Stomach (tissue), 8 donors: ENCODE measurements at regions not wholly inside any gene's neighbourhood (a gene's known extent, or its start where the extent isn't known, plus 50 kb on each side); places are given as distances from the start of the nearest gene placed in this dataset.
A peak's percentile ranks its signal among the peaks of the same experiment; 100 is the strongest.

ENCODE experiments used
- DNase-seq, 2 donors: peaks; one replicate each; pipeline versions ENCODE4 v3.0.0 to v3.0.0-alpha.2; 2013 to 2019
- H3K27ac ChIP-seq, 5 donors: fragments of 200-600 bp in 4 of 5; sonication (generic) in 4 of 5; one replicate each; pipeline ENCODE4 v1.5.1; 2013 to 2019; ENCODE audit warnings: mild to moderate bottlenecking in 1 of 5, moderate library complexity in 1 of 5
- H3K27me3 ChIP-seq, 3 donors: fragments of 200-600 bp; sonication (generic); one replicate each; pipeline ENCODE4 v1.5.1; 2017 to 2019; ENCODE audit warnings: mixed run types in 1 of 3
- H3K36me3 ChIP-seq, 4 donors: fragments of 200-600 bp; sonication (generic); 1 replicate in 3 of 4; 2 replicates in 1 of 4; pipeline ENCODE4 v1.5.1; 2016 to 2019
- H3K4me1 ChIP-seq, 4 donors: fragments of 200-600 bp; sonication (generic); one replicate each; pipeline ENCODE4 v1.5.1; 2016 to 2019
- H3K4me3 ChIP-seq, 4 donors: fragments of 200-600 bp; sonication (generic) in 3 of 4; one replicate each; pipeline ENCODE4 v1.5.1; 2016 to 2019; ENCODE audit warnings: mild to moderate bottlenecking in 1 of 4
- H3K9me3 ChIP-seq, 4 donors: fragments of 200-600 bp; sonication (generic); one replicate each; pipeline ENCODE4 v1.5.1; 2016 to 2019
- CTCF ChIP-seq, 7 experiments: fragments of 450-650 bp in 4 of 7; fragments of 200-600 bp in 3 of 7; sonication (generic) in 3 of 7; IDR thresholded peaks; one replicate each; pipeline ENCODE4 v1.5.1; 2016 to 2019; ENCODE audit warnings: antibody characterized with exemption in 7 of 7, control low read depth in 2 of 7, mild to moderate bottlenecking in 1 of 7
- EP300 ChIP-seq: sonication (generic); formaldehyde crosslinking; IDR thresholded peaks from one replicate; pipeline ENCODE4 v1.6.1; 2017; ENCODE audit warnings: antibody characterized with exemption
- POLR2A ChIP-seq, 4 donors: fragments of 450-650 bp; IDR thresholded peaks; one replicate each; pipeline ENCODE4 v1.6.1; 2016; ENCODE audit warnings: antibody characterized with exemption in 4 of 4, control low read depth in 2 of 4, mild to moderate bottlenecking in 1 of 4, moderate library complexity in 1 of 4
- POLR2AphosphoS5 ChIP-seq, 3 donors: sonication (generic); formaldehyde crosslinking; IDR thresholded peaks; one replicate each; pipeline ENCODE4 v1.6.1; 2016; ENCODE audit warnings: antibody characterized with exemption in 3 of 3
- WGBS, 5 donors: extraction: QIAGEN DNeasy Blood & Tissue Kit in 3 of 5; methylation state at CpG; one replicate each; pipeline versions ENCODE4 v1.1.5 to v1.1.7; 2013 to 2018; 5-methylcytosine and 5-hydroxymethylcytosine counted together
- intact Hi-C: fragments of 100-400 bp; cut with DNase I; formaldehyde crosslinking; loops from one replicate; pipeline ENCODE4 v1.15.1; 2023; ENCODE audit warnings: low total_unique reads
- donor health status: healthy with polysubstance abuse.
- donor health status: Bipolar disorder and iron deficiency.
- donor health status: healthy.

GRCh38 chr1:29986986-29987385 lies 736.4 kb downstream of the MATN1 start:
- no peaks in the 10 kb centered on the region for H3K9me3 ChIP-seq
- peaks cover 0 to 10% (median 1%) of the 10 kb centered on the region in 4 donors for H3K4me1 ChIP-seq
- TF ChIP-seq CTCF (IDR thresholded peaks at IDR 0.05) (no peak), POLR2A (IDR thresholded peaks at IDR 0.05) (no peak), EP300 (no peak)
- H3K36me3 ChIP-seq = no peaks in the 10 kb centered on the region
- 37 to 53% (median 52%) methylated on average over 2 of the region's 2 CpGs for WGBS, 5 donors
- no peak overlapping the region for H3K4me3 ChIP-seq
- peak in 1 of 2 donors; percentile 14 for DNase-seq
- no peak overlapping the region for H3K27ac ChIP-seq
- intact Hi-C loops = no loop called here
- peaks cover 0 to 32% (median 0%) of the 10 kb centered on the region in 3 donors for H3K27me3 ChIP-seq

- Histone ChIP-seq H3K4me1 (peaks cover 0 to 10% (median 1%) of the 10 kb centered on the region in 4 donors), H3K36me3 (no peaks in the 10 kb centered on the region), H3K9me3 (no peaks in the 10 kb centered on the region), H3K27me3 (peaks cover 0 to 27% (median 0%) of the 10 kb centered on the region in 3 donors), H3K27ac (no peak overlapping the region), H3K4me3 (no peak overlapping the region)
- intact Hi-C loops = no loop called here
- 50 to 63% (median 52%) methylated on average over 5 of the region's 5 CpGs for WGBS, 5 donors
- TF ChIP-seq POLR2A (IDR thresholded peaks at IDR 0.05) (no peak), CTCF (IDR thresholded peaks at IDR 0.05) (no peak), POLR2AphosphoS5 (IDR thresholded peaks at IDR 0.05) (no peak), EP300 (no peak)
- no peak for DNase-seq
Observed at GRCh38 chr1:29985606-29985945, 737.8 kb downstream of the MATN1 start.

GRCh38 chr1:29984862-29985605 lies 738.4 kb downstream of the MATN1 start:
- peak overlapping the region in 1 of 5 donors; percentile 38 for H3K27ac ChIP-seq
- DNase-seq = peak in 1 of 2 donors; percentile 75
- 20 to 45% (median 36%) methylated on average over 7 of the region's 7 CpGs for WGBS, 5 donors
- no peak overlapping the region for H3K4me3 ChIP-seq
- intact Hi-C loops = no loop called here
- no peaks in the 10 kb centered on the region for H3K9me3 ChIP-seq
- peaks cover 0 to 10% (median 1%) of the 10 kb centered on the region in 4 donors for H3K4me1 ChIP-seq
- no peaks in the 10 kb centered on the region for H3K36me3 ChIP-seq
- TF ChIP-seq CTCF (IDR thresholded peaks at IDR 0.05) (no peak), EP300 (no peak), POLR2AphosphoS5 (IDR thresholded peaks at IDR 0.05) (no peak), POLR2A (IDR thresholded peaks at IDR 0.05) (no peak)
- H3K27me3 ChIP-seq = peaks cover 0 to 22% (median 0%) of the 10 kb centered on the region in 3 donors

- H3K36me3 ChIP-seq = no peaks in the 10 kb centered on the region
- intact Hi-C loops = no loop called here
- H3K27ac ChIP-seq = peak overlapping the region in 1 of 5 donors; percentile 38
- DNase-seq = peak in 1 of 2 donors; percentile 67
- H3K27me3 ChIP-seq = peaks cover 0 to 20% (median 0%) of the 10 kb centered on the region in 3 donors
- TF ChIP-seq EP300 (no peak), POLR2AphosphoS5 (IDR thresholded peaks at IDR 0.05) (no peak), POLR2A (IDR thresholded peaks at IDR 0.05) (no peak), CTCF (IDR thresholded peaks at IDR 0.05) (no peak)
- WGBS, 5 donors = 37 to 47% (median 42%) methylated on average over 9 to 11 of the region's 11 CpGs
- H3K4me3 ChIP-seq = no peak overlapping the region
- H3K4me1 ChIP-seq = peaks cover 0 to 10% (median 1%) of the 10 kb centered on the region in 4 donors
- H3K9me3 ChIP-seq = no peaks in the 10 kb centered on the region
Observed at GRCh38 chr1:29984166-29984861, 739.1 kb downstream of the MATN1 start.
